ENCODE measurements at regions not wholly inside any gene's neighbourhood (a gene's known extent, or its start where the extent isn't known, plus 50 kb on each side); places are given as distances from the start of the nearest gene placed in this dataset.

- Histone ChIP-seq H3K23ac (ENCODE audit: insufficient read length, low read depth, low read length) (no peak overlapping the region), H2BK20ac (ENCODE audit: low read depth, low read length, poor library complexity, severe bottlenecking) (no peak overlapping the region), H3K4me2 (ENCODE audit: insufficient read depth, insufficient read length, low read length) (no peak overlapping the region), H2BK5ac (ENCODE audit: insufficient read length, low read length) (no peak overlapping the region), H3K9me3 (ENCODE audit: control insufficient read depth, low read depth, low read length) (no peaks in the 10 kb centered on the region), H4K91ac (ENCODE audit: insufficient read length, low read depth, low read length) (no peak overlapping the region), H2AFZ (ENCODE audit: low read length) (no peak overlapping the region), H3K27ac (ENCODE audit: insufficient read length, low read depth, low read length) (no peak overlapping the region), H3K27me3 (ENCODE audit: insufficient read depth, low read length) (peaks cover 3% of the 10 kb centered on the region; the same call in 1 of the 2 replicates), H4K5ac (ENCODE audit: insufficient read length, low read depth, low read length) (no peak overlapping the region), H3K18ac (ENCODE audit: insufficient read length, low read depth, low read length) (no peak overlapping the region), H4K8ac (replicated peaks; ENCODE audit: insufficient read length, low read depth, low read length) (no peak overlapping the region), H3K23me2 (ENCODE audit: insufficient read length, low read depth, low read length, poor library complexity, severe bottlenecking) (peaks cover 11% of the 10 kb centered on the region), H3K56ac (ENCODE audit: insufficient read length, low read depth, low read length) (no peak overlapping the region), H3K4me1 (ENCODE audit: insufficient read depth, low read length) (no peaks in the 10 kb centered on the region), H2BK15ac (ENCODE audit: low read depth, low read length) (no peak overlapping the region), H2AK5ac (ENCODE audit: insufficient read length, low read length) (no peak overlapping the region), H2BK120ac (ENCODE audit: low read depth, low read length, poor library complexity, severe bottlenecking) (no peak overlapping the region), H3K79me2 (ENCODE audit: insufficient read depth, low read length) (no peaks in the 10 kb centered on the region), H3K79me1 (ENCODE audit: insufficient read depth, low read depth, low read length, poor library complexity, severe bottlenecking) (no peaks in the 10 kb centered on the region), H3K14ac (ENCODE audit: insufficient read depth, low read length) (no peak overlapping the region), H4K20me1 (ENCODE audit: control insufficient read depth, insufficient read depth, insufficient read length) (no peaks in the 10 kb centered on the region), H3K4ac (ENCODE audit: low read depth, low read length) (no peak overlapping the region), H3T11ph (ENCODE audit: low read length) (no peak overlapping the region), H3K9ac (ENCODE audit: extremely low read depth, insufficient read length, low read length) (no peak overlapping the region), H2BK12ac (ENCODE audit: insufficient read length, low read depth, low read length) (no peak overlapping the region)
- Mint-ChIP-seq H3K27me3 (ENCODE audit: low read depth) (peaks cover 36% of the 10 kb centered on the region), H3K4me3 (no peak overlapping the region), H3K36me3 (ENCODE audit: insufficient read depth in 1 of 3, low read depth in 3 of 3) (no peaks in the 10 kb centered on the region), H3K4me1 (peaks cover 13 to 15% of the 10 kb centered on the region in 2 experiments), H3K27ac (no peak overlapping the region), H3K9me3 (no peaks in the 10 kb centered on the region)
- TF ChIP-seq CTCF (conservative IDR thresholded peaks at IDR 0.05) = no peak
- no peak for DNase-seq
- no CpG with 5 or more reads among the region's 7 CpGs for WGBS (ENCODE audit: extremely low coverage, insufficient read length, low lambda C conversion rate)
Observed at GRCh38 chr12:77328326-77328725, 263.0 kb upstream of the E2F7 start.
